ENCODE measurements at regions not wholly inside any gene's neighbourhood (a gene's known extent, or its start where the extent isn't known, plus 50 kb on each side); places are given as distances from the start of the nearest gene placed in this dataset.
A peak's percentile ranks its signal among the peaks of the same experiment; 100 is the strongest.
"Not testable (repeated sequence)": the region's sequence is repeated elsewhere in the genome, so short reads cannot be mapped to it uniquely, and the experiment has no call there.

DNA sequence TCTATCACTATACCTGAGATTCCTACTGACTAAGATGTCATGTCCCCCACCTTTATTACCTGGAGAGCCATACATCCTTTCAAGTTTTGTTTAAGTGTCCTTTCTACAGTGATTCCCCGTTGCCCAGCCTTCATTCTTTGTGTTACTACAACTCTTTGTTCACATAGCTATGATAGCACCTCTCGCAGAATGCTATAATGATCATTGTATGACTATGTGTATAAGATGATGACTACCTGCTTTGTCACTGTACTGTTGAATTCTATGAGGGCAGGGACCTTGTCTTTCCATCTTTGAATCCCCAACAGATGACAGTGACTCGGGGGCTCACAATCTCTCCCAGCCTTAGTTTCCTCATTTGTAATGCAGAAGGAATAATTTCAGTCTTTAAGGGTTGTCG lies 361.2 kb downstream of the NPR3 start:
- no peak for DNase-seq

DNA sequence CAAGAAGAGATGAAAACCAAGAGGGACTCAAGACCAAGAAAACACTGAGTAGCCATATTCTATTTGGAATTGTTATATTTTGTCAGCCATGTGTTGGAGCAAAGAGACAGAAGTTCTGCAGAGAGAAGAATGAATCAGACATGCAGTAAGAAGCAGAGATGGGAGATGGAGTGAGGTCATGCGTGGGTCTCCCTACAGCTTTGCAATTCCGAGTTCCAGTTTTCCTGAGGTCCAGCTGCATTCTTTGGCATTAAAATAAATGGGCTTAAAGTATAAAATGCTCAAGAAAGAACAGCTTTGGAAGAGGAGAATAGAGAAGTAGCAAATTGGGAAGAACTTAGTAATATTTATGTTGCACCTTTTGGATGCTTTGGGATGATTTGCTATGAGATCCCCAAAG lies 361.6 kb downstream of the NPR3 start:
- no peak for DNase-seq

DNA sequence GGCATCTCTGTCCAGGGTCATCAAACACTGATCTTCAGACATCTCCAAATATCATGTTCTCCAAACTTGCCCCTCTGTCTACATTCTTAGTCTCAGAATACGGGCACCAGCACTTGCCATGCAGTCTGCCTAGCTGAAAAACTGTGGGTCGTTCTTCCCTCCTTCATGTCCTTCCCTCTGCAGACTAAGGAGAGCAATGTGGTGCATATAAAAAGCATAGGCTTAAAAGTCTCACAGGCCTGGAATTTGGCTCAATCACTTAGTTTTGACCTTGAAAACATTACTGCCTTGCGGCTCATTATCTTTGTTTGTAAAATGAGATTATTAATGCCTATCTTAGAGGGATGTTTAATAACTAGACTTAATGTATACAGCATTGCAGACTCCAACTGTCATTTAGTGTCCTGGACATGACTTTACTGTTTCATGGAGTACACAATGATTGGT lies 362.8 kb downstream of the NPR3 start:
- DNase-seq: peak in 1 of 2 donors; percentile 23

DNA sequence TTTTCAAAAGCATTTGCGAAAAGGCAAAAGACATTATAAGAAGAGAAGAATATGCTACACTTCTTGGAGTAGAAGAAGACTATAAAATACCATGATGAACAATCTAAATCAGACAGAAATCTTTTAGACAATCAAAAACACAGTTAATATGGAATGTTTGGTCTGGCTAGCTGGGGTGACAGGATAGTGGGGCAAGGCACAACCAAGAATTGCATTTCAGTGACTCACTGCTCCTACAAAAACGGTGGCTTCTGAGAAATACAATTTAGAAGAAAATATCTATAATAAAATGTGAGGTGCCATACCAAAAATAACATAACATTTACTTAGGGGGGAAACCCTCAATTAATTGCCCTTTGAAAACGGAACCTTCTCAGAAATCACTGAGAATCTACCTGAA lies 363.4 kb downstream of the NPR3 start:
- DNase-seq: no peak

DNA sequence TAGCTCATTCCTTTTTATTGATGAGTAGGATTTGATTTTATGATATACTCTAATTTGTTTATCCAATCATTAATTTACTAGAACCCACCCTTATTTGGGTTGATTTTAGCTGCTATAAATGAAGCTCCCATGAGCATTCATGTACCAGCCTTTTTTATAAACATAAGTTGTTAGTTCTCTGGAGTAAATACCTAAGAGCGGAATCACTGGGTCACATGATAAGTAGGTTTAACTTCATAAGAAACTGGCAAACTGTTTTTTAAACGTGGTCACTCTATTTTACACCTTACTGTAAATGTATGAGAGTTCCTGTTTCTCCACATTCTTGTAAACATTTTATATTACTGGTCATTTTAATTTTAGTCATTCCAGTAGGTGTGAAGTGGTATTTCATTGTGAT lies 364.6 kb downstream of the NPR3 start:
- no peak for DNase-seq

DNA sequence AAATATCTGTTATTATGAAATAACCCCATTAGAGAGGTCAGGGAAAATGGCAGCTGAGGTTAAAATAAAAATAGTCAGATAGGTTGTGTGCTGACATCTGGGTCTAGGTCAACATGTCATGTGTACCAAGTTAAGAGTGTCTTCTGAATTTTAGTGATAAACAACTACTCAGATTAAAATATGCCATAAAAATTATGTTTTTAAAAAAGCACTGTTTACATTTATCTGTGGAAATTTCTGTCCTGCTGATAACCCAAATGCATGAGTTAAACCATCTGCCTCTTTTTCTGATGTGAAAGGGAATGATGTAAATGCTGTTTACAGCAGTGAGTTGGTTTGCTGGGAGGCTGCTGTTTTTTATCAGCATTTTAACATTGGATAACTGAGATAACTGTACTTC lies 361.2 kb upstream of the TARS1 start:
- DNase-seq: peak; percentile 81 to 83

DNA sequence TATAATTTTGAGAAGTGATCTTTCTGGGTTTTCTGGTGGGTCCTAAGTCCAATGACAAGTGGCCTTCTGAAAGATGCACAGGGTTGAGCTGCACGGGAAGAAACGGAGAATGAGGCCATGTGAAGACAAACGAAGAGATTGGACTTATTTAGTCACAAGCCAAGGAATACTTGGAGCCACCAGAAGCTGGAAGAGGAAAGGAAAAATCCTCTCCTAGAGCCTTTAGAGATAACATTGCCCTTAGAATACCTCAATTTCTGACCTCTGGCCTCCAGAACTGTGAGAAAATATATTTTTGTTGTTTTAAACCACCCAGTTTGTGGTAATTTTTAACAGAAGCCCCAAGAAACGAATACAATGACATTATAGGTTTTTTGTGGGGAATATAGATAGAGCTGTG lies 360.5 kb upstream of the TARS1 start:
- peak in 1 of 2 donors; percentile 2 for DNase-seq

DNA sequence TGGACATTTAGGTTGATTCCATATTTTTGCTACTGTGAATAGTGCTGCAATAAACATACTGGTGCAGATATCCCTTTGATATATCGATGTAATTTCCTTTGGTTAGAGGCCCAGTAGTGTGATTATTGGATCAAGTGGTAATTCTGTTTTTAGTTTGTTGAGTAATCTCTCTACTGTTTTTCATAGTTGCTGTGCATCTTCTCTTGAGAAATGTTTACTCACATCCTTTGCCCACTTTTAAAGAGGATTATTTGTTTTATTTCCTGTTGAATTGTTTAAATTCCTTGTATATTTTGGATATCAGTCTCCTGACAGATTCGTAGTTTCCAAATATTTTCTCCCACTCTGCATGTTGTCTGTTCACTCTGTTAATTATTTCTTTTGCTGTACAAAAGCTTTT lies 352.6 kb upstream of the TARS1 start:
- no peak for DNase-seq

DNA sequence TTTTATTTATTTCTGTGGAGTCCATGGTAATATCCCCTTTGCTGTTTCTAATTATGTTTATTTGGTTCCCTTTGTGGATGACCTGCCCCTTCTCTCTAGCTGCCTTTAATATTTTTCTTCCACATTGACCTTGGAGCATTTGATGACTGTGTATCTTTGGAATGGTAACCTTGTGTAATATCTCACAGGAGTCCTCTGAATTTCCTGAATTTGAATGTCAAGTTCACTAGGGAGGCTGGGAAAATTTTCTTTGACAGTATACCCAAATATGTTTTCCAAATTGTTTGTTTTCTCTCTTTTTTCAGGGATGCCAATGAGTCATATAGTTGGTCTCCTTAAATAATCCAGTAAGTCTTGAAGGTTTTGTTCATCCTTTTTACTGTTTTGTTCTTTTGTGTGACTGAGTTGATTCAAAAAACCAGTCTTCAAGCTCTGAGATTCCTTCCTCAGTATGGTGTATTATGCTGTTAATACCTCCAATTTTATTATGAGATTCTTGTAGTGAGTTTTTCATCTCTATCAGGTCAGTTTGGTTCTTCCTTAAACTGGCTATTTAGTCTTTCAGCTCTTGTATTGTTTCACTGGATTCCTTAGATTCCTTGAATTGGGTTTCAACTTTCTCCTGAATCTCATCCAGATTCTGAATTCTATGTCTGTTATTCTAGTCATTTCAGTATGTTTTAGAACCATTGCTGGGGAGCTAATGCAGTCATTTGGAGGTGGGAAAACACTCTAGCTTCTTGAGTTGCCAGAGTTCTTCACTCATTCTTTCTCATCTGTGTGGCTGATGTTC lies 349.0 kb upstream of the TARS1 start:
- no peak for DNase-seq

DNA sequence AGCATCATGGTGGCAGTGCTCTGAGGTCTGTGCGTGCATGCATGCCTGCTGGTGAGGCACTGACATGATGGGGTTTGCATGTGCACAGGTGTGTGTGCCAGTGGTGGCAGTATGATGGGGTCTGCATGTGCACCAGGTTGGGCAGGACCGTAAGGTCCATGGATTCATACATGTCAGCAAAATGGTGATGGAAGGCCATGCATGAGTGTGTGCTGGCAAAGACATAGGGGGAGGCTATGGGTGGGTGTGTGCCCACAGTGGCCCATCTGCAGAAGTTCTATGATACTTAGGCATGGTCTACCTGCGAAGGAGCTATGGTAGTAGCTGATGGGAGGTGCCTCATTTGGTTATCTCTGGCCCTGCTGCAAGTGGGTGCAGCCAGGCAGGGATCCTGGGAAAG lies 348.0 kb upstream of the TARS1 start:
- DNase-seq: no peak

DNA sequence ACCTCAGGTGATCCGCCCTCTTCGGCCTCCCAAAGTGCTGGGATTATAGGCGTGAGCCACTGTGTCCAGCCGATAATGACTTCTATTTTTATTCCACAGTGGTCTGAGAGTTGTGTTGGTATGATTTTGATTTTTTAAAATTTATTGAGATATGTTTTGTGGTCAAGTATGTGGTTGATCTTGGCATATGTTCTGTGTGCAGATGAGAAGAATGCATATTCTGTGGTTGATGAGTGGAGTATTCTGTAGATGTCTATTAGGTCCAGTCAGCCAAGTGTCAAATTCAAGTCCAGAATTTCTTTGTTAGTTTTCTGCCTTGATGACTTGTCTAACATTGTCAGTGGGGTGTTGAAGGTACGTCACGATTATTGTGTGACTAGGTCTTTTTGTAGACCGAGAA lies 338.2 kb upstream of the TARS1 start:
- no peak for DNase-seq

DNA sequence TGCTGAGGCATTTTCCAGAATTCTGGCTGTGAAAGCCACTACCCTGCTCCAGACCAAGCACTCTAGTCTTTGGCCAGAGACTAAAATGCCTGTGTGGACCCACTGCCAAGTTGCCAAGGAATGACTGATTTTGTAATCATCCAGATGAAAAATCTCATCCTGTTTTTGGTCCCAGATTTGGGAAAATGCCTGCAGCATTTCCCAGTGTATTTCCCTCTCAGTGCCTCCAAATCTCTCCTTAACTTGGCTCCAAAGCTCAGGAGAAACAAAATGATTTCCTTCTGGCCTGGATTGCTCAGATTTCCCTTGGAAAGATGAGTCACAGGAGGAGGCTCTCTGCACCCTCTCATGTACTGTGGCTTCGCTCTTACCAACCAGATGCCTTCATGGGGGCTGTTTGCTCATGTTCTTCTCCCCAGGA lies 335.2 kb upstream of the TARS1 start:
- no peak for DNase-seq

DNA sequence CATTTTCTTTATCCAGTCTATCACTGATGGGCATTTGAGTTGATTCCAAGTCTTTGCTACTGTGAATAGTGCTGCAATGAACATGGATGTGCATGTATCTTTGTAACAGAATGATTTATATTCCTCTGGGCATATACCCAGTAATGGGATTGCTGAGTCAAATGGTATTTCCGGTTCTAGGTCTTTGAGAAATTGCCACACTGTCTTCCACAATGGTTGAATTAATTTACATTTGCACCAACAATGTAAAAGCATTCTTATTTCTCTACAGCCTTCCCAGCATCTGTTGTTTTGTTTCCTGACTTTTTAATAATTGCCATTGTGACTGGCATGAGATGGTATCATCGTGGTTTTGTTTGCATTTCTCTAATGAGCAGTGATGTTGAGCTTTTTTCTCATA lies 330.3 kb upstream of the TARS1 start:
- DNase-seq: not testable (repeated sequence)

DNA sequence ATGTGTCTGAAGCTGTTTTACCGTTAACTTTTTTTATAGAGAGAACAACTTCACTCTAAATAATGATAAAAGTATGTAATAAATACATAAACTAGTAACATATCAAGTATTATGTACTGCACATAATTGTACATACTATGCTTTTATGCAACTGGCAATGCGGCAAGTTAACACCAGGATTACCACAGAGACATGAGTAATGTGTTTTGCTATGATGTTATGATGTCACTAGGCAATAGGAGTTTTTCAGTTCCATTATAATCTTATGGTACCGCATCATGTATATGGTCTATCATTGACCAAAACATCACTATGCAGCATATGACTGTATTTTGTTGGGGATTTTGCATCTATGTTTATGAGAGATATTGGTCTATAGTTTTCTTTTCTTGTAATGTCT lies 326.4 kb upstream of the TARS1 start:
- no peak for DNase-seq

DNA sequence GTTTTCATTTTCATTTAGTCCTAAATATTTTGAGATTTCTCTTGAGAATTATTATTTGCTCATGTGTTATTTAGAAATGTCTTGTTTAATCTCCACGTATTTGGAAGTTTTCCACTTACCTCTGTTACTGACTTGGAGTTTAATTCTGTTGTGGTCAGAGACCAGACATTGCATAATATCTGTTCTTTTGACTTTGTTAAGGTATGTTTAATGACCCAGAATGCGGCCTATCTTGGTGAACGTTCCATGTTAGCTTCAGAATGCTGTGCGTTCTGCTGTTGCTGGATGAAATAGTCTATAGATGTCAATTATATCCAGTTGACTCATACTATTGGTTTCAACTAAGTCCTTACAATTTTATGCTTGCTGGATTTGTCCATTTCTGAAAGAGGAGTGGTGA lies 325.3 kb upstream of the TARS1 start:
- no peak for DNase-seq

DNA sequence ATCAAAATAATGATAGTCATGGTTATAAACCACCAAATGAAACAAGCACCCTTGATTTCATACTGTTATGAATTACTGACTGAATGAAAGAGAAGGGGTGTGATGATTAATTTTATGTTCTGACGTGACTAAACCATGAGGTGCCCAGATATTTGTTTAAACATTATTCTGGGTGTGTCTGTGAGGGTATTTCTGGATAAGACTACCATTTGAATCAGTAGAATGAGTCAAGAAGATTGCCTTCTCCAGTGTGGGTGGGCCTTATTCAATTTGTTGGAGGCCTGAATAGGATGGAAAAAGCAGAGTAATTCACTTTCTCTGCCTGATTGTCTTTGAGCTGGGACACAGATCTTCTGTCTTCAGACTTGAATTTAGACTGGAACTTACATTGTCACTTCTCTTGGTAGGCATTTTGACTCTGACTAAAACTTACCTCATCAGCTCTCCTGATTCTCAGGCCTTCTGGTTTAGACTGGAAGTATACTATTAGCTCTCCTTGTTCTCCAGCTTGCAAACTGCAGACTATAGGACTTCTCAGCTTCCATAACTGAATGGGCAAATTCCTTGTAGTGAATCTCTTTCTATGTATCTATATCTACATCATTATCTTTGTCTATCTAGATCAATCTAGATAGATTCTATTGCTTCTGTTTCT lies 321.9 kb upstream of the TARS1 start:
- no peak for DNase-seq

DNA sequence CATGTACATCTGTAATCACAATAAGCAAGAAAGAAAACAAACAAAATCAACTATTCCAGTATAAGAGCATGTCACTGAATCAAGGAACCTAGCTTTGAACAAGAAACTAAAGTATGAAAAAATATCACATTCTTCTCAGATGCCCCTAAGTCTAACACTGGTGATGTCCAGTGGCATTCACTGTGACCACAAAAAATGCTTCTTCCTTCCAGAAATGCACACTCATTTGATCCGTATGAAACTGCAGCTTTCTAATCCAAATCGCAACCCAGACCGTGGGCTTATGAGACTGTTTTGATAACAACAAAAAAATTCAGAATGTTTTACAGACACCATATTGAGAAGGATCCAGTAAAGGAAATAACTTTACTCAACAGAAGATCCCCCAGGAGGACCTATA lies 320.1 kb upstream of the TARS1 start:
- DNase-seq: no peak

DNA sequence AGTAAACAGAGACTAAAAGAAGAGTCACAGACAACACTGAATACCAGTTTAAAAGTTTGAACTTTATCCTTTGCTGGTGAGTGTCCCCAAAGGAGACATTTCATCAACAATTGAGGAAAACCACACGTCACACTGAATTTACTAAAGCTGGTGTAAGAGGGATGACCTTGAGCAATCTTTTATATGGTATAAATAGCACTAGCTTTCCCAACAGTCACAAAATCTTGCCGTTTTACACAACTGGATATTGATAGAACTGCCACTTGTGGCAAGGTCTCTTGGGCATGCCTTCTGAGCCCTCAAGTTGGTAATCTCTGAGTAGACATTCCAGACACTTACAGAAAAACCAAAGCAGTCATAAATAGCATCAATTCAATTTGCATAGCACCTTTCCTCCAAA lies 311.5 kb upstream of the TARS1 start:
- no peak for DNase-seq

DNA sequence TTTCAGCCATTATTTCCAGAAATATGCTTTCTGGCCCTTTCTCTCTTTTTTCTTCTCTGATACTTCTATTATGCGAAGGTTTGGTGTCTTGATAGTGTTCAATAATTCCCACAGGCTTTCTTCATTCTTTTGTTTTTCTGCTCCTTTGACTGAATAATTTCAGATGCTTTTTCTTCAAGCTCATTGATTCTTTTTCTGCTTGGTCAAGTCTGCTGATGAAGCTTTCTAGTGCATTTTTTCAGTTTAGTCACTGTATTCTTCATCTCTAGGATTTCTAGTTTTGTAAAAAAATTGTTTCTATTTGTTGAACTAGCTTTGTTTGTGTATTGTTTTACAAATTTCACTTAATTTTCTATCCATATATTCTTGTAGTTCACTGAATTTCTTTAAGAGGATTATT lies 304.0 kb upstream of the TARS1 start:
- DNase-seq: no peak

DNA sequence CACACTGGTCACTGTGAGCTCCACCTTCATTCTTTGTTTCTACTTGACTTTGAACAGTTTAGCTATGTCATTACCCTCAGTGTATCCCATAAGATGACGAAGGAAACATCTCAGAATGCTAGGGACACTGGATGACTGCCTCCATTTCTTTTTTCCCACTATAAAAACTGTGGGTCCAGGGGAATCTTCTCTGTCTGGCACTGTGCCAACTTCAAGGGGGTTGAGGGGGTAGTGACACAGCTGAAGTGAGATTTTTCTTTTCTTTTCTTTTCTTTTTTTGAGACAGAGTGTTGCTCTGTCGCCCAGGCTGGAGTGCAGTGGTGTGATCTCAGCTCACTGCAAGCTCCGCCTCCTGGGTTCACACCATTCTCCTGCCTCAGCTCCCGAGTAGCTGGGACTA lies 302.6 kb upstream of the TARS1 start:
- not testable (repeated sequence) for DNase-seq

DNA sequence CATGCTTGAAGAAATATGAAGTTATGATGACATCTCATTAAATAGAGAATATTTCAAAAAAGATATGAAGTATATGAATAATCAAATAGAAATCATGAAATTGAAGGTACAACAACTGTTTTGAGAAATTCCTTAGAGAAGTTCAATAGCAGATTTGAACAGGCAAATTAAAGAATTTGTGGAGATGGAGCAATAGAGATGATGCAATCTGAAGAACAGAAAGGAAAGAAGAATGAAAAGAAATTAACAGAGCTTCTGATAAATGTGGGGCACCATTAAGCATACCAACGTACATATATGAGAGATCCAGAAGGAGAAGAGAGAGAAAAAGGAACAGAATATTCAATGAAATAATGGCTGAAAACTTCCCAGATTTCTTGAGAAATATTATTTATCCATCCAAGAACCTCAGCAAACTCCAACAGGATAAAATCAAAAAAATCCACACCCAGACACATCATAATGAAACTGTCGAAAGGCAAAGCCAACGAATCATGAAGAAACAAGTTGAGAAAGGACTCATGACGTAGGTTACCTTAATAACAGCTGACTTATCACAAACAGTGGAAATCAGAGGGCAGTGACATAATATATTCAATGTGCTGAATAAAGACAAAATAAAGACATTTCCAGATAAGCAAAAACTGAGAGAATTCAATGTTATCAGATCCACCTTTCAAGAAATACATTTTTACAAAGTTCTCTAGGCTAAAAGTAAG lies 297.2 kb upstream of the TARS1 start:
- DNase-seq: no peak

DNA sequence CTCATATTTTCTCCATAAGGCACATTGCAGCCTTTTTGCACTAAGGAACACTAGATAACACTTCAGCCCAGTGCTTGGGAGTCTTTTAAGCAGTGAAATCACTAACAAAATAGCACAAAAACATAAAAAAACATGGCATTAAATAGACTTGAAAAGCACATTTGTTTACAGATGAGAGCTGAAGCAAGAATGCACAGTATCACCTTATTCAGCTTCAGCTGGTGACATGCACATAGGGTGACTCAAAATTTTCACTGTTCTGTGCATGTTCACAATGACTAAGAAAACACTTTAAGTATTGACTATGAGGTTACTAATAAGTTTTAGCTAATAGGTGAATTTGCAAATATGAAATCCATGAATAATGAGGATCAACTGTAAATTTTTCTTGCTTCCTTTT lies 293.9 kb upstream of the TARS1 start:
- no peak for DNase-seq

DNA sequence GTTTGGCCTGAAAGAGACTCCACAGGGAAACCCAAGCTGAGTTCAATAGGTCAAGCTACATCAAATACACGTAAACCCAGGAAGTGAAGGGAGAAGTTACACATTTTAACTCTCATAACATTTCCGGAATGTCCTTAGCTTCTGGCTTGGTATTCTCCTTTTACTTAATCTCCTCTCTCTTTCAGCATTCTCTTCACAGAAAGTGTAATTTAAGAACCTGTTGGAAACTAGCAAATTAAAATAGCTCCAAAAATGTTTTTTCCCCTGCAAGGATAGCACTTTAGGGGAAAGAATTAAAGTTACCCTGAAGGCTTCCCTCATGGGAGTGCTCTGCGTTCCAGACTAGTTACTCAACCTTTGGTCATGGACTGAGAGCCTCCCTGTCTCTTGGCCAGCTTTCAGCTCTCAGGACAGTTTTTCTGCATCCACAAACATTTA lies 292.7 kb upstream of the TARS1 start:
- no peak for DNase-seq

Measured in right lung (tissue), 2 donors.